HepG2 (cell line): ENCODE measurements at regions not wholly inside any gene's neighbourhood (a gene's known extent, or its start where the extent isn't known, plus 50 kb on each side); places are given as distances from the start of the nearest gene placed in this dataset.

ENCODE experiments used
- ATAC-seq: fragments of 200-7000 bp; cut with Tn5 transposase; 3 replicates; pipeline ENCODE4 v1.9.1; 2020; ENCODE audit warnings: mild to moderate bottlenecking, moderate library complexity
- BruUV-seq: library from RNA; stranded (reverse); fragments of 400-500 nt; replicated peaks from 2 replicates; lab custom pipeline; 2021; lab: Mats Ljungman, UMichigan
- CTCF ChIA-PET: fragments of 300-600 bp; formaldehyde crosslinking; extraction: SDS; loops from one replicate; lab custom pipeline; 2021; ENCODE audit warnings: low total read pairs, inconsistent platforms, low intra/inter-chr PET ratio; lab: Yijun Ruan, JAX
- POLR2A ChIA-PET: fragments of 350-600 bp; sonication (Branson Sonifier 250); formaldehyde crosslinking; loops from one replicate; lab custom pipeline; 2020; ENCODE audit warnings: antibody characterized with exemption, inconsistent platforms; lab: Yijun Ruan, JAX
- DNase-seq: peaks from one replicate; pipeline ENCODE4 v3.0.0-alpha.2; 2015; ENCODE audit warnings: low spot score
- FAIRE-seq: peaks from 3 replicates; lab custom pipeline; 2011; peaks lifted over from hg19 to GRCh38; lab: Jason Lieb, UNC
- H2AFZ ChIP-seq: one replicate; pipeline ENCODE4 v1.6.1; 2011; ENCODE audit warnings: low read length, inconsistent platforms
- H3K27ac ChIP-seq: fragments of 300-600 bp; 3 replicates; pipeline ENCODE4 v1.8.0; 2011; ENCODE audit warnings: mixed run types, mild to moderate bottlenecking, mixed read lengths, low read length, inconsistent platforms; ENCODE audit not compliant: insufficient read depth; ENCODE audit errors: extremely low read length
- H3K27me3 ChIP-seq, 2 experiments: fragments of 200-600 bp in 1 of 2; 2 replicates in 1 of 2; 3 replicates in 1 of 2; pipeline versions ENCODE4 v1.6.0 to v1.8.0; 2011; ENCODE audit warnings: low read length in 2 of 2, mild to moderate bottlenecking in 2 of 2, moderate library complexity in 2 of 2, inconsistent platforms in 1 of 2; ENCODE audit not compliant: insufficient read depth in 2 of 2, control insufficient read depth in 1 of 2
- H3K36me3 ChIP-seq, 2 experiments: fragments of 200-600 bp in 1 of 2; replicated peaks in 1 of 2; 2 replicates in 1 of 2; 3 replicates in 1 of 2; pipeline versions ENCODE4 v1.5.1 to v1.8.0; 2011; ENCODE audit warnings: low read length in 2 of 2, inconsistent platforms in 1 of 2; ENCODE audit not compliant: insufficient read depth in 2 of 2, control insufficient read depth in 1 of 2
- H3K4me1 ChIP-seq: 2 replicates; pipeline ENCODE4 v1.5.1; 2012; ENCODE audit warnings: low read length, inconsistent platforms; ENCODE audit not compliant: insufficient read depth
- H3K4me2 ChIP-seq: 2 replicates; pipeline ENCODE4 v1.6.0; 2011; ENCODE audit warnings: low read depth, low read length, inconsistent platforms
- H3K4me3 ChIP-seq, 3 experiments: fragments of 200-600 bp in 1 of 3; sonication (generic), shearing (Covaris generic) in 1 of 3; replicated peaks in 1 of 3; 2 replicates each; pipeline ENCODE4 v1.5.1; 2011 to 2016; ENCODE audit warnings: low read length in 3 of 3, inconsistent platforms in 2 of 3, low read depth in 2 of 3, mild to moderate bottlenecking in 2 of 3, control low read depth in 1 of 3, mixed read lengths in 1 of 3; ENCODE audit not compliant: insufficient read depth in 1 of 3
- H3K79me2 ChIP-seq: one replicate; pipeline ENCODE4 v1.6.1; 2011; ENCODE audit warnings: low read length, inconsistent platforms; ENCODE audit not compliant: insufficient read depth
- H3K9ac ChIP-seq: 2 replicates; pipeline ENCODE4 v1.6.0; 2011; ENCODE audit warnings: mild to moderate bottlenecking, low read depth, low read length, inconsistent platforms; ENCODE audit not compliant: insufficient read depth
- H3K9me3 ChIP-seq: 2 replicates; pipeline ENCODE4 v1.5.1; 2012; ENCODE audit warnings: mild to moderate bottlenecking, low read length
- H4K20me1 ChIP-seq: 2 replicates; pipeline ENCODE4 v1.6.0; 2011; ENCODE audit warnings: inconsistent platforms, mild to moderate bottlenecking, low read length, moderate library complexity; ENCODE audit not compliant: insufficient read depth
- ARHGAP35 ChIP-seq: sonication (generic); formaldehyde crosslinking; IDR thresholded peaks from 2 replicates; pipeline ENCODE4 v1.9.0; 2022; ENCODE audit warnings: mild to moderate bottlenecking, inconsistent platforms, moderate library complexity, missing genetic modification reagents, borderline replicate concordance
- BCL3 ChIP-seq: sonication (generic); formaldehyde crosslinking; IDR thresholded peaks from 2 replicates; pipeline ENCODE4 v1.5.1; 2020; ENCODE audit warnings: mild to moderate bottlenecking, missing genetic modification reagents, moderate library complexity
- CHD4 ChIP-seq: fragments of 200-600 bp; sonication (generic); IDR thresholded peaks from 2 replicates; pipeline ENCODE4 v1.7.0; 2017; ENCODE audit warnings: mild to moderate bottlenecking, low read length, borderline replicate concordance
- FOXP1 ChIP-seq, 2 experiments: fragments of 450-650 bp in 1 of 2; IDR thresholded peaks; 2 replicates each; pipeline ENCODE4 v1.6.1; 2017 to 2018; ENCODE audit warnings: antibody characterized with exemption in 1 of 2
- IKZF1 ChIP-seq: fragments of 450-650 bp; IDR thresholded peaks from 2 replicates; pipeline ENCODE4 v1.7.1; 2016
- MNT ChIP-seq: fragments of 450-650 bp; IDR thresholded peaks from 2 replicates; pipeline ENCODE4 v1.6.1; 2016
- NONO ChIP-seq, 2 experiments: fragments of 450-650 bp in 1 of 2; sonication (generic) in 1 of 2; formaldehyde crosslinking in 1 of 2; IDR thresholded peaks in 1 of 2; conservative IDR thresholded peaks in 1 of 2; 2 replicates each; pipeline versions ENCODE4 v1.6.1 to v1.8.0; 2017 to 2022; ENCODE audit warnings: mild to moderate bottlenecking in 1 of 2, missing genetic modification reagents in 1 of 2, moderate library complexity in 1 of 2
- TSC22D2 ChIP-seq: sonication (generic); formaldehyde crosslinking; IDR thresholded peaks from 2 replicates; pipeline ENCODE4 v1.5.1; 2020; ENCODE audit warnings: missing genetic modification reagents, mild to moderate bottlenecking, borderline replicate concordance
- ZNF12 ChIP-seq: sonication (generic); formaldehyde crosslinking; IDR thresholded peaks from 2 replicates; pipeline ENCODE4 v1.5.0; 2020; ENCODE audit warnings: missing genetic modification reagents
- ZNF207 ChIP-seq: fragments of 450-650 bp; IDR thresholded peaks from 2 replicates; pipeline ENCODE4 v1.6.1; 2016; ENCODE audit warnings: antibody characterized with exemption, borderline replicate concordance
- ZNF547 ChIP-seq: sonication (generic); formaldehyde crosslinking; IDR thresholded peaks from 2 replicates; pipeline ENCODE4 v1.5.1; 2020; ENCODE audit warnings: mild to moderate bottlenecking, missing genetic modification reagents
- ZNF646 ChIP-seq: sonication (generic); formaldehyde crosslinking; IDR thresholded peaks from 2 replicates; pipeline ENCODE4 v1.9.0; 2021; ENCODE audit warnings: mild to moderate bottlenecking, missing genetic modification reagents
- ZNF784 ChIP-seq: sonication (generic); formaldehyde crosslinking; IDR thresholded peaks from 2 replicates; pipeline ENCODE4 v1.5.1; 2020; ENCODE audit warnings: missing genetic modification reagents, mild to moderate bottlenecking, borderline replicate concordance
- WGBS: methylation state at CpG from one replicate; pipeline ENCODE4 v1.1.6; 2017; ENCODE audit warnings: low lambda C conversion rate; 5-methylcytosine and 5-hydroxymethylcytosine counted together
- in situ Hi-C: cut with HindIII; loops from 2 replicates; pipeline ENCODE4 v1.10.0; 2017; ENCODE audit warnings: low pct_unique_long_range_greater_than_20kb; ENCODE audit not compliant: extremely low pct_ligation_motif_present
- intact Hi-C: fragments of 100-400 bp; cut with micrococcal nuclease; formaldehyde crosslinking; loops from one replicate; pipeline ENCODE4 v1.10.0; 2022; ENCODE audit not compliant: unreplicated experiment

- H3K4me1 ChIP-seq: peaks cover 85% of the 10 kb centered on the region
- ChIA-PET POLR2A (interaction anchor here (0.8 to 2.0 kb wide), 2 partner anchors 52 to 105 kb away, joined by 3 to 10 read pairs; no protein-coding TSS in a partner anchor), CTCF (no interaction called here)
- H3K4me2 ChIP-seq: peak overlapping the region; percentile 50
- ATAC-seq (no peak), DNase-seq (no peak), FAIRE-seq (no peak)
- no peaks in the 10 kb centered on the region for H3K36me3 ChIP-seq
- H2AFZ ChIP-seq: no peak overlapping the region
- no peaks in the 10 kb centered on the region for H4K20me1 ChIP-seq
- no peaks in the 10 kb centered on the region; a peak in 1 of 5 replicates for H3K27me3 ChIP-seq
- no peaks in the 10 kb centered on the region for H3K9me3 ChIP-seq
- H3K27ac ChIP-seq: peak overlapping the region; percentile 48
- no peaks in the 10 kb centered on the region for H3K79me2 ChIP-seq
- intact Hi-C loops (no loop called here), in situ Hi-C loops (no loop called here)
- no TSS peak for BruUV-seq
- H3K9ac ChIP-seq: peak overlapping the region; percentile 41; the same call in 1 of the 2 replicates
- 79% methylated on average over 3 of the region's 3 CpGs for WGBS
- H3K4me3 ChIP-seq: peak overlapping the region in 1 of 3 experiments; percentile 11; a peak in 1 of 6 replicates
- TF ChIP-seq NONO (IDR thresholded peaks at IDR 0.05): no peak
- TF ChIP-seq NONO (CRISPR knock-in tag; conservative IDR thresholded peaks at IDR 0.05): 0 out of 2 replicates have a peak, but pooled peaks have one; percentile 20
- TF ChIP-seq TSC22D2 (CRISPR knock-in tag): no peak
- peak; percentile 65; the same call in 1 of the 2 replicates for TF ChIP-seq CHD4
- TF ChIP-seq IKZF1: 0 out of 2 replicates have a peak, but pooled peaks have one; percentile 16
- TF ChIP-seq ZNF207: no peak
- 0 out of 2 replicates have a peak, but pooled peaks have one; percentile 38 for TF ChIP-seq FOXP1 (IDR thresholded peaks at IDR 0.05)
- no peak for TF ChIP-seq FOXP1 (CRISPR knock-in tag; IDR thresholded peaks at IDR 0.05)
- 0 out of 2 replicates have a peak, but pooled peaks have one; percentile 15 for TF ChIP-seq MNT
- TF ChIP-seq BCL3 (CRISPR knock-in tag): no peak
- TF ChIP-seq ZNF12 (CRISPR knock-in tag): no peak
- 0 out of 2 replicates have a peak, but pooled peaks have one; percentile 53 for TF ChIP-seq ZNF547 (CRISPR knock-in tag)
- TF ChIP-seq ZNF784: 0 out of 2 replicates have a peak, but pooled peaks have one; percentile 39
- TF ChIP-seq ZNF646: peak; percentile 99
- TF ChIP-seq ARHGAP35 (CRISPR knock-in tag): no peak
These were observed 108.3 kb downstream of the ETS2 start for GRCh38 chr21:38913893-38914527.
